PFSK-1 (cell line): ENCODE measurements at regions not wholly inside any gene's neighbourhood (a gene's known extent, or its start where the extent isn't known, plus 50 kb on each side); places are given as distances from the start of the nearest gene placed in this dataset.

ENCODE experiments used
- FOXP2 ChIP-seq: optimal IDR thresholded peaks from 2 replicates; pipeline ENCODE3; 2011; ENCODE audit warnings: borderline replicate concordance, control low read depth, inconsistent platforms; ENCODE audit not compliant: insufficient read depth; ENCODE audit errors: extremely low read length, extremely low read depth
- TAF1 ChIP-seq: IDR thresholded peaks from 2 replicates; pipeline ENCODE4 v1.6.1; 2012; ENCODE audit warnings: low read length, control low read depth, borderline replicate concordance; ENCODE audit not compliant: insufficient read depth
- TF ChIP-seq, protein P1 (sequence below), 2 experiments: IDR thresholded peaks; 2 replicates each; pipeline versions ENCODE4 v1.6.1 to v1.8.0; 2011 to 2012; ENCODE audit warnings: low read depth in 2 of 2, low read length in 2 of 2, control low read depth in 1 of 2, inconsistent platforms in 1 of 2, mild to moderate bottlenecking in 1 of 2, moderate library complexity in 1 of 2; ENCODE audit not compliant: insufficient read depth in 1 of 2

DNA sequence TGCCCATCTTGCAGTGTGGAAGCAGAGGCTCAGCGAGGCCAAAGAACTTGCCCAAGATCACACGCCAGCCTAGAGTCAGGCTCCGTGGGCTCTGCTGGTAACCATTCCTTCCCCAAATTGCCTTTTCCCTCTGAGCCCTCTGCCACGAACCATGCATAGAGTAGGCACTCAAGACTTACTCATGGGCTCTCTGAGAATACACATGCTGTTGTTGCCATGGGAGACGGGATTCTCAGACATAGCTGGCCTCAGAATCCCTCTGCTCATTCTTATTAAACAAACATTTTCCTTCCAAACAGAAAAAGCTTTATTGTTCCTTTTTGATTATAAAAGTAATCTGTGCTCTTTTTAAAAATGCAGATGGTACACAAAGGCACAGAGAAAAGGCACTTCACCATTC, 52.5 kb upstream of the WSCD2 start:
- TF ChIP-seq TAF1, result no peak
- TF ChIP-seq FOXP2, result no peak
- TF ChIP-seq, protein P1, sequence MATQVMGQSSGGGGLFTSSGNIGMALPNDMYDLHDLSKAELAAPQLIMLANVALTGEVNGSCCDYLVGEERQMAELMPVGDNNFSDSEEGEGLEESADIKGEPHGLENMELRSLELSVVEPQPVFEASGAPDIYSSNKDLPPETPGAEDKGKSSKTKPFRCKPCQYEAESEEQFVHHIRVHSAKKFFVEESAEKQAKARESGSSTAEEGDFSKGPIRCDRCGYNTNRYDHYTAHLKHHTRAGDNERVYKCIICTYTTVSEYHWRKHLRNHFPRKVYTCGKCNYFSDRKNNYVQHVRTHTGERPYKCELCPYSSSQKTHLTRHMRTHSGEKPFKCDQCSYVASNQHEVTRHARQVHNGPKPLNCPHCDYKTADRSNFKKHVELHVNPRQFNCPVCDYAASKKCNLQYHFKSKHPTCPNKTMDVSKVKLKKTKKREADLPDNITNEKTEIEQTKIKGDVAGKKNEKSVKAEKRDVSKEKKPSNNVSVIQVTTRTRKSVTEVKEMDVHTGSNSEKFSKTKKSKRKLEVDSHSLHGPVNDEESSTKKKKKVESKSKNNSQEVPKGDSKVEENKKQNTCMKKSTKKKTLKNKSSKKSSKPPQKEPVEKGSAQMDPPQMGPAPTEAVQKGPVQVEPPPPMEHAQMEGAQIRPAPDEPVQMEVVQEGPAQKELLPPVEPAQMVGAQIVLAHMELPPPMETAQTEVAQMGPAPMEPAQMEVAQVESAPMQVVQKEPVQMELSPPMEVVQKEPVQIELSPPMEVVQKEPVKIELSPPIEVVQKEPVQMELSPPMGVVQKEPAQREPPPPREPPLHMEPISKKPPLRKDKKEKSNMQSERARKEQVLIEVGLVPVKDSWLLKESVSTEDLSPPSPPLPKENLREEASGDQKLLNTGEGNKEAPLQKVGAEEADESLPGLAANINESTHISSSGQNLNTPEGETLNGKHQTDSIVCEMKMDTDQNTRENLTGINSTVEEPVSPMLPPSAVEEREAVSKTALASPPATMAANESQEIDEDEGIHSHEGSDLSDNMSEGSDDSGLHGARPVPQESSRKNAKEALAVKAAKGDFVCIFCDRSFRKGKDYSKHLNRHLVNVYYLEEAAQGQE (IDR thresholded peaks at IDR 0.05; ENCODE audit: insufficient read depth in 1 of 2, low read depth in 2 of 2, low read length in 2 of 2), result no peak
